K562 (cell line): ENCODE measurements at regions not wholly inside any gene's neighbourhood (a gene's known extent, or its start where the extent isn't known, plus 50 kb on each side); places are given as distances from the start of the nearest gene placed in this dataset.

ENCODE experiments used
- ATAC-seq: fragments of 200-7000 bp; cut with Tn5 transposase; 3 replicates; pipeline ENCODE4 v1.9.1; 2020; ENCODE audit warnings: moderate library complexity
- BruUV-seq: library from RNA; stranded (reverse); fragments of 400-500 nt; replicated peaks from 2 replicates; lab custom pipeline; 2021; lab: Mats Ljungman, UMichigan
- CTCF ChIA-PET: fragments of 300-600 bp; formaldehyde crosslinking; extraction: SDS; loops from one replicate; lab custom pipeline; 2021; ENCODE audit warnings: low intra/inter-chr PET ratio; lab: Yijun Ruan, JAX
- POLR2A ChIA-PET: fragments of 300-600, 350-650 bp; sonication (Branson Sonifier 250); formaldehyde crosslinking; extraction: SDS; loops from one replicate; lab custom pipeline; 2021; ENCODE audit warnings: antibody characterized with exemption, inconsistent platforms; lab: Yijun Ruan, JAX
- DNase-seq, 4 experiments: peaks; one replicate each; pipeline versions ENCODE4 v3.0.0 to v3.0.0-alpha.2; 2011 to 2018; ENCODE audit warnings: low spot score in 3 of 4, mixed read lengths in 3 of 4; ENCODE audit errors: extremely low read depth in 1 of 4
- FAIRE-seq: peaks from 2 replicates; lab custom pipeline; 2011; peaks lifted over from hg19 to GRCh38; lab: Jason Lieb, UNC
- H2AFZ ChIP-seq: 2 replicates; pipeline ENCODE4 v1.6.0; 2011; ENCODE audit warnings: low read depth, low read length, control low read depth, inconsistent platforms
- H3K27ac ChIP-seq: fragments of 200-600 bp; 3 replicates; pipeline ENCODE4 v1.8.0; 2011; ENCODE audit warnings: low read depth, mild to moderate bottlenecking, control low read depth, inconsistent platforms, low read length, moderate library complexity, mixed read lengths; ENCODE audit errors: extremely low read depth
- H3K27me3 ChIP-seq, 2 experiments: fragments of 300-600 bp in 1 of 2; 2 replicates in 1 of 2; 3 replicates in 1 of 2; pipeline versions ENCODE4 v1.6.0 to v1.8.0; 2011; ENCODE audit warnings: inconsistent platforms in 2 of 2, low read length in 2 of 2, mild to moderate bottlenecking in 1 of 2, mixed read lengths in 1 of 2, moderate library complexity in 1 of 2; ENCODE audit not compliant: control insufficient read depth in 2 of 2, insufficient read depth in 2 of 2
- H3K36me3 ChIP-seq: fragments of 300-600 bp; 3 replicates; pipeline ENCODE4 v1.8.0; 2011; ENCODE audit warnings: mild to moderate bottlenecking, low read length, inconsistent platforms; ENCODE audit not compliant: control insufficient read depth, insufficient read depth
- H3K4me1 ChIP-seq, 2 experiments: fragments of 200-600 bp in 1 of 2; replicated peaks in 1 of 2; 2 replicates in 1 of 2; 3 replicates in 1 of 2; pipeline versions ENCODE4 v1.5.1 to v1.8.0; 2011; ENCODE audit warnings: inconsistent platforms in 2 of 2, low read length in 2 of 2, mild to moderate bottlenecking in 1 of 2, mixed read lengths in 1 of 2, moderate library complexity in 1 of 2; ENCODE audit not compliant: control insufficient read depth in 2 of 2, insufficient read depth in 2 of 2
- H3K4me2 ChIP-seq: 2 replicates; pipeline ENCODE4 v1.6.1; 2011; ENCODE audit warnings: low read length, control low read depth, inconsistent platforms, mixed read lengths; ENCODE audit not compliant: insufficient read depth
- H3K4me3 ChIP-seq: fragments of 200-600 bp; sonication (generic), shearing (Covaris generic); 2 replicates; pipeline ENCODE4 v1.5.1; 2016; ENCODE audit warnings: control low read depth, inconsistent platforms
- H3K79me2 ChIP-seq: fragments of 200-600 bp; 3 replicates; pipeline ENCODE4 v1.8.0; 2011; ENCODE audit warnings: low read length, inconsistent platforms; ENCODE audit not compliant: control insufficient read depth, insufficient read depth
- H3K9ac ChIP-seq, 2 experiments: 2 replicates each; pipeline versions ENCODE4 v1.6.0 to v1.6.1; 2011; ENCODE audit warnings: low read depth in 2 of 2, low read length in 2 of 2, control low read depth in 1 of 2, inconsistent platforms in 1 of 2, mild to moderate bottlenecking in 1 of 2, mixed read lengths in 1 of 2; ENCODE audit not compliant: insufficient read depth in 1 of 2
- H3K9me1 ChIP-seq: one replicate; pipeline ENCODE4 v1.6.0; 2011; ENCODE audit warnings: inconsistent platforms, mild to moderate bottlenecking, low read length, moderate library complexity; ENCODE audit not compliant: control insufficient read depth, insufficient read depth
- H3K9me3 ChIP-seq: replicated peaks from 2 replicates; pipeline ENCODE4 v1.5.1; 2011; ENCODE audit warnings: low read depth, low read length, inconsistent platforms; ENCODE audit not compliant: control insufficient read depth, insufficient read depth
- H4K20me1 ChIP-seq: replicated peaks from 2 replicates; pipeline ENCODE4 v1.6.1; 2011; ENCODE audit warnings: low read length, inconsistent platforms, mixed read lengths; ENCODE audit not compliant: control insufficient read depth, insufficient read depth
- NFIC ChIP-seq: fragments of 450-650 bp; IDR thresholded peaks from 2 replicates; pipeline ENCODE4 v1.6.1; 2017; ENCODE audit warnings: mild to moderate bottlenecking, inconsistent platforms
- RNF2 ChIP-seq: sonication (generic); IDR thresholded peaks from 2 replicates; pipeline ENCODE4 v1.6.1; 2016
- WGBS: fragments of 100-300 bp; shearing (Covaris generic); methylation state at CpG from one replicate; pipeline ENCODE4 v1.1.6; 2016; ENCODE audit warnings: low coverage, mixed read lengths; ENCODE audit not compliant: insufficient coverage; ENCODE audit errors: missing lambda C conversion rate; 5-methylcytosine and 5-hydroxymethylcytosine counted together
- in situ Hi-C: fragments of 300-500 bp; cut with MboI; formaldehyde crosslinking; loops from 4 replicates; pipeline ENCODE4 v1.15.0; 2018; ENCODE audit warnings: inconsistent platforms, mixed read lengths
- intact Hi-C: fragments of 100-400 bp; cut with micrococcal nuclease; formaldehyde crosslinking; loops from 2 replicates; pipeline ENCODE4 v1.14.2; 2022
- TF ChIP-seq, protein P1 (sequence below): sonication (generic); formaldehyde crosslinking; IDR thresholded peaks from 2 replicates; pipeline ENCODE4 v1.9.0; 2022; ENCODE audit warnings: mild to moderate bottlenecking, missing genetic modification reagents
- TF ChIP-seq, protein P2 (sequence below): fragments of 450-650 bp; IDR thresholded peaks from 2 replicates; pipeline ENCODE4 v1.6.1; 2016; ENCODE audit warnings: low read depth

DNA sequence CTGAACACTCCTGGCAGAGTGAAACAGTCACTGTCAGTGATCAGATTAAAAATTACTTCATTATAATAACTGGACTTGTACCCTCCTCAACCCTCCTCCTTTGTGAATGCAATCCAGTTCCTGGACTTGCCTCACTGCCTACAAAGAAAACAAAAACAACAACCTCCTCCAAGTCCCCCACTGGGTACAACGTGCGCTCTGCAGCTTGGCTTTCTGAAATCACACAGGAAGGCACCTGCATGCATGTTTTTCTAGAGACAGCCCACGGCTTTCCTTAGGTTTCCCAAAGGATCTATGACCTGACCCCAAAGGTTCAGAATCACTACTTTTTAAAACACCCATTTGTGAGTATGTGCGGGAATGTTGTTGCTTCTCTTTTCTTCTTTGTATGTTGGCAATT, 61.4 kb upstream of the TUBA3E start:
- CTCF ChIA-PET = no interaction called here
- no peak for FAIRE-seq

More for the DNA sequence above, 61.4 kb upstream of the TUBA3E start:
- DNase-seq (no peak), ATAC-seq (no peak)
- Histone ChIP-seq H4K20me1 (no peaks in the 10 kb centered on the region), H3K4me2 (no peak overlapping the region), H3K36me3 (no peaks in the 10 kb centered on the region), H3K79me2 (no peaks in the 10 kb centered on the region), H3K9me1 (no peaks in the 10 kb centered on the region), H3K27ac (no peak overlapping the region), H3K4me1 (no peaks in the 10 kb centered on the region), H3K9ac (no peak overlapping the region), H3K9me3 (no peaks in the 10 kb centered on the region), H3K4me3 (no peak overlapping the region), H2AFZ (no peak overlapping the region), H3K27me3 (peaks cover 37 to 53% of the 10 kb centered on the region in 2 experiments)
- in situ Hi-C loops = no loop called here
- 0% methylated on average over 4 of the region's 4 CpGs for WGBS
- TF ChIP-seq RNF2 (no peak), NFIC (no peak)
- TF ChIP-seq, protein P1, sequence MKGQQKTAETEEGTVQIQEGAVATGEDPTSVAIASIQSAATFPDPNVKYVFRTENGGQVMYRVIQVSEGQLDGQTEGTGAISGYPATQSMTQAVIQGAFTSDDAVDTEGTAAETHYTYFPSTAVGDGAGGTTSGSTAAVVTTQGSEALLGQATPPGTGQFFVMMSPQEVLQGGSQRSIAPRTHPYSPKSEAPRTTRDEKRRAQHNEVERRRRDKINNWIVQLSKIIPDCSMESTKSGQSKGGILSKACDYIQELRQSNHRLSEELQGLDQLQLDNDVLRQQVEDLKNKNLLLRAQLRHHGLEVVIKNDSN (CRISPR knock-in tag) = no peak
- TF ChIP-seq, protein P2, sequence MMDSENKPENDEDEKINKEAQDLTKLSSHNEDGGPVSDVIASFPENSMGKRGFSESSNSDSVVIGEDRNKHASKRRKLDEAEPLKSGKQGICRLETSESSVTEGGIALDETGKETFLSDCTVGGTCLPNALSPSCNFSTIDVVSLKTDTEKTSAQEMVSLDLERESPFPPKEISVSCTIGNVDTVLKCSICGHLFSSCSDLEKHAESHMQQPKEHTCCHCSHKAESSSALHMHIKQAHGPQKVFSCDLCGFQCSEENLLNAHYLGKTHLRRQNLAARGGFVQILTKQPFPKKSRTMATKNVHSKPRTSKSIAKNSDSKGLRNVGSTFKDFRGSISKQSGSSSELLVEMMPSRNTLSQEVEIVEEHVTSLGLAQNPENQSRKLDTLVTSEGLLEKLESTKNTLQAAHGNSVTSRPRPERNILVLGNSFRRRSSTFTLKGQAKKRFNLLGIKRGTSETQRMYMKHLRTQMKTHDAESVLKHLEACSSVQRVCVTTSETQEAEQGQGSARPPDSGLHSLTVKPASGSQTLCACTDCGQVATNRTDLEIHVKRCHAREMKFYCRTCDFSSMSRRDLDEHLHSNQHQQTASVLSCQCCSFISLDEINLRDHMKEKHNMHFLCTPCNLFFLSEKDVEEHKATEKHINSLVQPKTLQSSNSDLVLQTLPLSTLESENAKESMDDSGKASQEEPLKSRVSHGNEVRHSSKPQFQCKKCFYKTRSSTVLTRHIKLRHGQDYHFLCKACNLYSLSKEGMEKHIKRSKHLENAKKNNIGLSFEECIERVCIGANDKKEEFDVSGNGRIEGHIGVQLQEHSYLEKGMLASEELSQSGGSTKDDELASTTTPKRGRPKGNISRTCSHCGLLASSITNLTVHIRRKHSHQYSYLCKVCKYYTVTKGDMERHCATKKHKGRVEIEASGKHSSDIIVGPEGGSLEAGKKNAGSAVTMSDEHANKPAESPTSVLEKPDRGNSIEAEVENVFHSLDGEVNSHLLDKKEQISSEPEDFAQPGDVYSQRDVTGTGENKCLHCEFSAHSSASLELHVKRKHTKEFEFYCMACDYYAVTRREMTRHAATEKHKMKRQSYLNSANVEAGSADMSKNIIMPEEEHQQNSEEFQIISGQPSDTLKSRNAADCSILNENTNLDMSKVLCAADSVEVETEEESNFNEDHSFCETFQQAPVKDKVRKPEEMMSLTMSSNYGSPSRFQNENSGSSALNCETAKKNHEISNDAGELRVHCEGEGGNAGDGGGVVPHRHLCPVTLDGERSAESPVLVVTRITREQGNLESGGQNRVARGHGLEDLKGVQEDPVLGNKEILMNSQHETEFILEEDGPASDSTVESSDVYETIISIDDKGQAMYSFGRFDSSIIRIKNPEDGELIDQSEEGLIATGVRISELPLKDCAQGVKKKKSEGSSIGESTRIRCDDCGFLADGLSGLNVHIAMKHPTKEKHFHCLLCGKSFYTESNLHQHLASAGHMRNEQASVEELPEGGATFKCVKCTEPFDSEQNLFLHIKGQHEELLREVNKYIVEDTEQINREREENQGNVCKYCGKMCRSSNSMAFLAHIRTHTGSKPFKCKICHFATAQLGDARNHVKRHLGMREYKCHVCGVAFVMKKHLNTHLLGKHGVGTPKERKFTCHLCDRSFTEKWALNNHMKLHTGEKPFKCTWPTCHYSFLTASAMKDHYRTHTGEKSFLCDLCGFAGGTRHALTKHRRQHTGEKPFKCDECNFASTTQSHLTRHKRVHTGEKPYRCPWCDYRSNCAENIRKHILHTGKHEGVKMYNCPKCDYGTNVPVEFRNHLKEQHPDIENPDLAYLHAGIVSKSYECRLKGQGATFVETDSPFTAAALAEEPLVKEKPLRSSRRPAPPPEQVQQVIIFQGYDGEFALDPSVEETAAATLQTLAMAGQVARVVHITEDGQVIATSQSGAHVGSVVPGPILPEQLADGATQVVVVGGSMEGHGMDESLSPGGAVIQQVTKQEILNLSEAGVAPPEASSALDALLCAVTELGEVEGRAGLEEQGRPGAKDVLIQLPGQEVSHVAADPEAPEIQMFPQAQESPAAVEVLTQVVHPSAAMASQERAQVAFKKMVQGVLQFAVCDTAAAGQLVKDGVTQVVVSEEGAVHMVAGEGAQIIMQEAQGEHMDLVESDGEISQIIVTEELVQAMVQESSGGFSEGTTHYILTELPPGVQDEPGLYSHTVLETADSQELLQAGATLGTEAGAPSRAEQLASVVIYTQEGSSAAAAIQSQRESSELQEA = no peak
- no TSS peak for BruUV-seq
- intact Hi-C loops = no loop called here
- POLR2A ChIA-PET = no interaction called here
